MCF 10A (cell line): ENCODE measurements at regions not wholly inside any gene's neighbourhood (a gene's known extent, or its start where the extent isn't known, plus 50 kb on each side); places are given as distances from the start of the nearest gene placed in this dataset.
"Not testable (repeated sequence)": the region's sequence is repeated elsewhere in the genome, so short reads cannot be mapped to it uniquely, and the experiment has no call there.

ENCODE experiments used
- BruUV-seq: library from RNA; stranded (reverse); fragments of 400-500 nt; replicated peaks from 2 replicates; lab custom pipeline; 2021; lab: Mats Ljungman, UMichigan
- CTCF ChIA-PET: fragments of 300-600 bp; sonication (Branson Sonifier 250); formaldehyde crosslinking; extraction: SDS; loops from one replicate; lab custom pipeline; 2021; ENCODE audit warnings: antibody characterized with exemption, inconsistent platforms; lab: Yijun Ruan, JAX
- POLR2A ChIA-PET: fragments of 300-600, 350-650 bp; sonication (Branson Sonifier 250); formaldehyde crosslinking; extraction: SDS; loops from one replicate; lab custom pipeline; 2020; ENCODE audit warnings: antibody characterized with exemption, inconsistent platforms; lab: Yijun Ruan, JAX
- DNase-seq: peaks from one replicate; pipeline ENCODE4 v3.0.0-alpha.2; 2018; ENCODE audit not compliant: unreplicated experiment
- H3K27ac Mint-ChIP-seq: one replicate; pipeline ENCODE4 v1.8.0; 2022; ENCODE audit warnings: mild to moderate bottlenecking, low read depth, mixed read lengths; ENCODE audit not compliant: unreplicated experiment
- H3K27me3 Mint-ChIP-seq: one replicate; pipeline ENCODE4 v1.8.0; 2022; ENCODE audit warnings: mixed read lengths; ENCODE audit not compliant: insufficient read depth, unreplicated experiment
- H3K36me3 Mint-ChIP-seq: one replicate; pipeline ENCODE4 v1.8.0; 2022; ENCODE audit warnings: mild to moderate bottlenecking, moderate library complexity, mixed read lengths; ENCODE audit not compliant: insufficient read depth, unreplicated experiment
- H3K4me1 Mint-ChIP-seq: one replicate; pipeline ENCODE4 v1.8.0; 2022; ENCODE audit warnings: mixed read lengths; ENCODE audit not compliant: insufficient read depth, unreplicated experiment
- H3K4me3 Mint-ChIP-seq: one replicate; pipeline ENCODE4 v1.8.0; 2022; ENCODE audit warnings: mild to moderate bottlenecking, moderate library complexity, mixed read lengths; ENCODE audit not compliant: unreplicated experiment
- H3K9me3 Mint-ChIP-seq: one replicate; pipeline ENCODE4 v1.8.0; 2022; ENCODE audit warnings: mixed read lengths; ENCODE audit not compliant: unreplicated experiment
- intact Hi-C: fragments of 100-400 bp; cut with micrococcal nuclease; formaldehyde crosslinking; loops from 2 replicates; pipeline ENCODE4 v1.14.1; 2022
- TF ChIP-seq, protein P1 (sequence below): fragments of 200-600 bp; IDR thresholded peaks from one replicate; pipeline ENCODE4 v1.8.0; 2022; ENCODE audit warnings: antibody characterized with exemption, mild to moderate bottlenecking; ENCODE audit not compliant: unreplicated experiment

DNA sequence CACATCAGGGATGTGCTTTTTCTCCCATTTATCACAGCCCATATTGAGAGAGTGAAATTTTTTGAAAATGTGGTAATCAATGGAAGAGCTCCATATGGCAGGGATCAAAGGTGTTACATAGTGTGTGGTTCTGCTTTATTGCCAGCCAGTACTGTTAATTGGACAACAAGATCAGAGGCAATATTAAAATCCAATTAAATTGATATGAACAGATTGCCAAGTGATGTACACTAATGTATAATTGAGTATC, 338.9 kb downstream of the BCL11A start:
- no peak overlapping the region for H3K4me3 Mint-ChIP-seq
- BruUV-seq, result no TSS peak
- TF ChIP-seq, protein P1, sequence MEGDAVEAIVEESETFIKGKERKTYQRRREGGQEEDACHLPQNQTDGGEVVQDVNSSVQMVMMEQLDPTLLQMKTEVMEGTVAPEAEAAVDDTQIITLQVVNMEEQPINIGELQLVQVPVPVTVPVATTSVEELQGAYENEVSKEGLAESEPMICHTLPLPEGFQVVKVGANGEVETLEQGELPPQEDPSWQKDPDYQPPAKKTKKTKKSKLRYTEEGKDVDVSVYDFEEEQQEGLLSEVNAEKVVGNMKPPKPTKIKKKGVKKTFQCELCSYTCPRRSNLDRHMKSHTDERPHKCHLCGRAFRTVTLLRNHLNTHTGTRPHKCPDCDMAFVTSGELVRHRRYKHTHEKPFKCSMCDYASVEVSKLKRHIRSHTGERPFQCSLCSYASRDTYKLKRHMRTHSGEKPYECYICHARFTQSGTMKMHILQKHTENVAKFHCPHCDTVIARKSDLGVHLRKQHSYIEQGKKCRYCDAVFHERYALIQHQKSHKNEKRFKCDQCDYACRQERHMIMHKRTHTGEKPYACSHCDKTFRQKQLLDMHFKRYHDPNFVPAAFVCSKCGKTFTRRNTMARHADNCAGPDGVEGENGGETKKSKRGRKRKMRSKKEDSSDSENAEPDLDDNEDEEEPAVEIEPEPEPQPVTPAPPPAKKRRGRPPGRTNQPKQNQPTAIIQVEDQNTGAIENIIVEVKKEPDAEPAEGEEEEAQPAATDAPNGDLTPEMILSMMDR, result no peak
- POLR2A ChIA-PET, result interaction anchor here (1.0 kb wide), 1 partner anchor 54 kb away, joined by 3 read pairs; no protein-coding TSS in a partner anchor
- peaks cover 14% of the 10 kb centered on the region for H3K4me1 Mint-ChIP-seq
- intact Hi-C loops, result no loop called here
- CTCF ChIA-PET, result interaction anchor here (1.2 to 1.5 kb wide), 3 partner anchors 61 to 1452 kb away, joined by 3 read pairs; no protein-coding TSS in a partner anchor
- no peak overlapping the region for H3K27ac Mint-ChIP-seq
- H3K9me3 Mint-ChIP-seq, result no peaks in the 10 kb centered on the region
- no peak for DNase-seq
- H3K36me3 Mint-ChIP-seq, result no peaks in the 10 kb centered on the region
- no peaks in the 10 kb centered on the region for H3K27me3 Mint-ChIP-seq

DNA sequence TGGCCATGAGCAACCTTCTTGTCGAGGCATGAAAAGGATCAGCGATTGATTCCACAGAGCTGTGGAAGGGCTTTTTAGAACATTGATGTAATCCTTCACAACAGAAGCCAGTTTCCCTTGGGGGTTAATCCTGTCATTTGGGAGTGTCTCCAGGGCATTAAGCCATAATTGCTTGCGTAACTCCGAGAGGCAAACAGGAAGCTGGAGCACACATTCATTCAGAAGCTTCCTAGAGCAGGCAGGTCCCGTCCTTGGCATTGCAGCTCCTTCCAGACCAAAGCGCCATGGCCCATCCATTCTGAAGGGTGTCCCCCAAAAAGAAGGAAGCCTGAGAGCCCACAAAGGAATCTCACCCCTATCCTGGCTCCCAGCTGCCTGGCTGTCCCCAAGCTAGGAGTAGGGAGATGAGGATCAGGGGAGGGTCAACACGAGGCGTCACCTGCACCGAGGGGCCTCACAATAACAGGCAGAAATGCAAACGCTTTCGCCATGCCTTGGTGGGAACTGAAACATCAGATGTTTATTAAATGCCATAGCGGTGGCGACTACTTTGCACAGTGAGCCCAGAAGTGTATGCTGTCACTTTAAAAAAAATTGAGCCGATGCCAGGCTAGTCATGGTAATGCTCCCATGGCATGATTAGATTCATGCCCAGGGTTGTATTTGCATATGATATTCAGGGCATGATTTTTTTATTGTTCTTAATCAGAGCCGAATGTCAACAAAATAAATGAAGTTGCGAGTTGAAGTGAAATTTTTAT, 339.4 kb downstream of the BCL11A start:
- peak overlapping the region; percentile 79 for H3K27ac Mint-ChIP-seq
- TF ChIP-seq, protein P1, result no peak
- H3K9me3 Mint-ChIP-seq, result no peaks in the 10 kb centered on the region
- H3K27me3 Mint-ChIP-seq, result no peaks in the 10 kb centered on the region
- no peak overlapping the region for H3K4me3 Mint-ChIP-seq
- intact Hi-C loops, result no loop called here
- BruUV-seq, result no TSS peak
- H3K4me1 Mint-ChIP-seq, result peaks cover 14% of the 10 kb centered on the region
- DNase-seq, result peak; percentile 97
- no peaks in the 10 kb centered on the region for H3K36me3 Mint-ChIP-seq
- CTCF ChIA-PET, result interaction anchor here (0.6 to 1.5 kb wide), 4 partner anchors 60 to 1451 kb away, joined by 3 read pairs; no protein-coding TSS in a partner anchor
- POLR2A ChIA-PET, result interaction anchor here (0.5 to 1.1 kb wide), 7 partner anchors 46 to 523 kb away, joined by 3 to 6 read pairs (median 3); no protein-coding TSS in a partner anchor

DNA sequence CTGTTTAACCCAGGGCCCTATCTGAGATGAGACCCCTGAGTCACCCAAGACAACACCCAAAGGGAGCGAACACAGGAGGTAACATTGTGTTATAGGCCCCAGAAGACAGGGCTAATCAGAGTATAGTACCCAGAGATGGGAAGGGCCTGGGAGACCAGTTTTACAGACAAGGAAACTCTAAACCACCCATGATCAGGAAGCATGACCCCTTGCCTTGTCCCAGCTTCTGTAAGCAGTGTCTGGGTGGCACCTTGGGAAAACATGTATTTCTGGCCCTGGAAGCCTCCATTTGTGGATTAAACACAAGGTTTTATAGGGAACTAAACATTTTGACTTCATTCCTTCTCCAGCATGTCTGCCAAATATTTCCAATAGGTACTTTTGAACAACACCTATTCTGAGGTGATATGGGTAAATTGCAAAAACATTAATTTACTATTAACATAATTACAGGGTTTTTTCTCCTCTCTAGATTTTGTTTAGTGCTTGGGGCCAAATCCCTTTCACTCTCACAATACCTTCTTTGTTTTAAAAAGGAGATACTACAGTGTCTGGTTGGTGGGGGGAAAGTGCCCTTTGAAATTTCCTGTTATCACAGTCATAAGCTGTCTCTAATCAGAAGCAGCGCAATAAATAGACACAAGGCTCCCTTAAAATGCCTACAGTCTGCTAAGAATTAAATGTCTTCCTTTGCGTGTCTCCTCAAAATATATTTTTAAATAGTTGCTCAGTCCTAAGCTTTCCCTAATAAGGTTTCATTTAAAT, 341.1 kb downstream of the BCL11A start:
- ChIA-PET CTCF (no interaction called here), POLR2A (no interaction called here)
- H3K4me1 Mint-ChIP-seq, result peaks cover 14% of the 10 kb centered on the region
- H3K27ac Mint-ChIP-seq, result no peak overlapping the region
- H3K4me3 Mint-ChIP-seq, result no peak overlapping the region
- H3K9me3 Mint-ChIP-seq, result no peaks in the 10 kb centered on the region
- no peaks in the 10 kb centered on the region for H3K36me3 Mint-ChIP-seq
- no peaks in the 10 kb centered on the region for H3K27me3 Mint-ChIP-seq
- TF ChIP-seq, protein P1, result no peak
- no peak for DNase-seq
- intact Hi-C loops, result no loop called here
- no TSS peak for BruUV-seq

DNA sequence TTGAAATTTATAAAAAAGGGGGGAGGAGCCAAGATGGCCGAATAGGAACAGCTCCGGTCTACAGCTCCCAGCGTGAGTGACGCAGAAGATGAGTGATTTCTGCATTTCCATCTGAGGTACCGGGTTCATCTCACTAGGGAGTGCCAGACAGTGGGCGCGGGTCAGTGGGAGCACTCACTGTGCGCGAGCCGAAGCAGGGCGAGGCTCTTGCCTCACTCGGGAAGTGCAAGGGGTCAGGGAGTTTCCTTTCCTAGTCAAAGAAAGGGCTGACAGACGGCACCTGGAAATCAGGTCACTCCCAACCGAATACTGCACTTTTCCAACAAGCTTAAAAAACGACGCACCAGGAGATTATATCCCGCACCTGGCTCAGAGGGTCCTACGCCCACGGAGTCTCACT, 364.4 kb downstream of the BCL11A start:
- ChIA-PET CTCF (interaction anchor here (0.6 kb wide), 1 partner anchor 73 kb away, joined by 3 read pairs; no protein-coding TSS in a partner anchor), POLR2A (interaction anchor here (0.7 kb wide), 1 partner anchor 520 kb away, joined by 3 read pairs; no protein-coding TSS in a partner anchor)
- H3K9me3 Mint-ChIP-seq, result peaks cover 23% of the 10 kb centered on the region
- intact Hi-C loops, H3K36me3 Mint-ChIP-seq, H3K4me3 Mint-ChIP-seq, H3K4me1 Mint-ChIP-seq, H3K27me3 Mint-ChIP-seq, DNase-seq, H3K27ac Mint-ChIP-seq, BruUV-seq: not testable (repeated sequence)
